Upper lobe of right lung (tissue), 1 donor: ENCODE measurements at regions not wholly inside any gene's neighbourhood (a gene's known extent, or its start where the extent isn't known, plus 50 kb on each side); places are given as distances from the start of the nearest gene placed in this dataset.

Source experiments
- ATAC-seq: fragments of 200-7000 bp; cut with Tn5 transposase; one replicate; pipeline ENCODE4 v1.9.1; 2020; ENCODE audit warnings: mild to moderate bottlenecking, moderate library complexity
- DNase-seq: peaks from one replicate; pipeline ENCODE4 v3.0.0-alpha.2; 2020
- H3K27ac ChIP-seq: fragments of 200-600 bp; one replicate; pipeline ENCODE4 v1.8.0; 2022
- H3K27me3 ChIP-seq: fragments of 200-600 bp; one replicate; pipeline ENCODE4 v1.8.0; 2022; ENCODE audit warnings: mild to moderate bottlenecking
- H3K36me3 ChIP-seq: fragments of 200-600 bp; one replicate; pipeline ENCODE4 v1.8.0; 2022
- H3K4me1 ChIP-seq: fragments of 200-600 bp; one replicate; pipeline ENCODE4 v1.8.0; 2022
- H3K4me3 ChIP-seq: fragments of 200-600 bp; one replicate; pipeline ENCODE4 v1.8.0; 2022; ENCODE audit warnings: mild to moderate bottlenecking
- H3K9me3 ChIP-seq: fragments of 200-600 bp; one replicate; pipeline ENCODE4 v1.8.0; 2022
- intact Hi-C: fragments of 100-400 bp; cut with DNase I; formaldehyde crosslinking; loops from one replicate; pipeline ENCODE4 v1.11.0; 2022
- TF ChIP-seq, protein P1 (sequence below): fragments of 200-600 bp; IDR thresholded peaks from one replicate; pipeline ENCODE4 v1.8.0; 2022; ENCODE audit warnings: antibody characterized with exemption
- donor health status: DM: no; HTN: yes; CAD: no; lungs with severe emphysema.

DNA sequence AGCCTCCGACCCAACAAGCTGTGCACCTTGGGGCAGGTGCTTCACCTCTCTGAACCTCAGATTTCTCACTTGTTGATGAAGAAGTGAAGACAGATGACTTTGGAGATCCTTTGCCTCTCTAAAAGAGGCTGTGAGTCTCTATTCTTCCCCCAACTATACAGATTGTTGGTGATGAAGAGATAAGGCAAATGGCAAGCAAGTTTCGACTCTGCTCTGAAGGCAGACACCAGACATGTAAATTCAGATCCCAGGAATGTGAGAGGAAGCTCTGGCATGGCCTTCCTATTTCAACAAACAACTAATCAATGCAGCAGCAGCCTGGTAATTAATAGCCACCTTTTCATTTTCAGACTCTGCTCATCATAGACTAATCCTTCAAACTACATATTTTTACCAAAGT lies 74.2 kb upstream of the EGR2 start:
- Histone ChIP-seq H3K9me3 (no peaks in the 10 kb centered on the region), H3K27me3 (no peaks in the 10 kb centered on the region), H3K36me3 (no peaks in the 10 kb centered on the region), H3K4me1 (no peaks in the 10 kb centered on the region), H3K4me3 (no peak overlapping the region), H3K27ac (no peak overlapping the region)
- ATAC-seq, result no peak
- DNase-seq, result no peak
- TF ChIP-seq, protein P1, sequence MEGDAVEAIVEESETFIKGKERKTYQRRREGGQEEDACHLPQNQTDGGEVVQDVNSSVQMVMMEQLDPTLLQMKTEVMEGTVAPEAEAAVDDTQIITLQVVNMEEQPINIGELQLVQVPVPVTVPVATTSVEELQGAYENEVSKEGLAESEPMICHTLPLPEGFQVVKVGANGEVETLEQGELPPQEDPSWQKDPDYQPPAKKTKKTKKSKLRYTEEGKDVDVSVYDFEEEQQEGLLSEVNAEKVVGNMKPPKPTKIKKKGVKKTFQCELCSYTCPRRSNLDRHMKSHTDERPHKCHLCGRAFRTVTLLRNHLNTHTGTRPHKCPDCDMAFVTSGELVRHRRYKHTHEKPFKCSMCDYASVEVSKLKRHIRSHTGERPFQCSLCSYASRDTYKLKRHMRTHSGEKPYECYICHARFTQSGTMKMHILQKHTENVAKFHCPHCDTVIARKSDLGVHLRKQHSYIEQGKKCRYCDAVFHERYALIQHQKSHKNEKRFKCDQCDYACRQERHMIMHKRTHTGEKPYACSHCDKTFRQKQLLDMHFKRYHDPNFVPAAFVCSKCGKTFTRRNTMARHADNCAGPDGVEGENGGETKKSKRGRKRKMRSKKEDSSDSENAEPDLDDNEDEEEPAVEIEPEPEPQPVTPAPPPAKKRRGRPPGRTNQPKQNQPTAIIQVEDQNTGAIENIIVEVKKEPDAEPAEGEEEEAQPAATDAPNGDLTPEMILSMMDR, result no peak
- intact Hi-C loops, result no loop called here

DNA sequence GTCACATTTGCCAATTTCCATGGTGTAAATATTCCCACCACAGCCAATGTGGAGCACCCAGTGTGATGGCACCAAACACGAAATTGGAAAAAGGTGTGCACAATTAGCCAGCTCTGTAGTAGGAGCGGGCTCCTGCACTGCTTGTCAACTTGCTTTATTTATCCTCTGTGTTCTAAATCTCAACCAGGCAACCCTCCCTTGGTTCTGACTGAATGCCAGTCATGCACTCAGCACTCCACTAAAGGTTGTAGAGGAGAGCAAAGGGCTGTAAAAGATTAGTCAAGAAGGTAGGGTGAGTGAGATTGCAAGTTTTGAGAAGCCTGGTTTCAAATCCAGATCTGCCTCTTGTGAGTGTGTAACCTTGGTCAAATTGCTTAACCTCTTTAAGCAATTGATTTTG lies 71.5 kb upstream of the EGR2 start:
- no peaks in the 10 kb centered on the region for H3K4me1 ChIP-seq
- ATAC-seq, result no peak
- TF ChIP-seq, protein P1, result no peak
- no peaks in the 10 kb centered on the region for H3K36me3 ChIP-seq
- no peaks in the 10 kb centered on the region for H3K9me3 ChIP-seq
- H3K27ac ChIP-seq, result no peak overlapping the region
- no peak for DNase-seq
- H3K4me3 ChIP-seq, result no peak overlapping the region
- intact Hi-C loops, result no loop called here
- H3K27me3 ChIP-seq, result no peaks in the 10 kb centered on the region

DNA sequence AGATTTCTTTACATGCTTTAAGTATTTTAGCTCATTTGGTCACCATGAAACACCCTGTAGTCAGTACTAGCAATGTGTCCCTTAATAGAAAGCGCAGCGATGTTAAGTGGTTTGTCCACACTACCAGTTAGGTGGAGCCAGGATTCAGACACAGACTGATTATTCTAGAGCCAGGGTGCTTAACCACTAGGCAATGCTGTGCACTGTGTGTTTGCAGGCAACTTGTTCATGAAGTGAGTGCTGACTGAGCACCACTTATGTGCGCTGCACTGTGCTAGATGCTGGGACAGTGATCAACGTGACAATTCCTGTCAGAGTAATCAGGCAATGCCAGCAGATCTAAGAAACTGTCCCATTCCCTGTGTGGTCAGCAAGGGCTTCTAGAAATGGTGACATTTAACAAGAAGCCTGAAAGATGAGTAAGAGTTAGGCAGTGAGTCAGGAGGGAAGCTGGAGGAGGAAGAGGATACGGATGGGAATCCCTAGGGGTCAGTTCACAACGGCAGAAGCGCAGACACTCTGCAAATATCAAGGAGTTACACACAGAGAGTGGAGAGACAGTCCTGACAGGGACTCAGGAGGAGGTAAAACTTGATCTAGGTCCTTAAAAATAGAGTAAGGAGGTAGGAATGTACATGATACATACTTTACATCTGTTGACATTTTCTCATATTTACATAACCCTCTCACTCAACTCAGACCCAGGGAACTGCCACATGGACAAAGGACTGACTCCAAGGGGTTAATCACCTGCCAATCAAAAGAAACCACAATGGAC lies 69.7 kb upstream of the EGR2 start:
- Histone ChIP-seq H3K9me3 (no peaks in the 10 kb centered on the region), H3K4me1 (no peaks in the 10 kb centered on the region), H3K27ac (no peak overlapping the region), H3K27me3 (no peaks in the 10 kb centered on the region), H3K36me3 (no peaks in the 10 kb centered on the region), H3K4me3 (no peak overlapping the region)
- DNase-seq (no peak), ATAC-seq (peak; percentile 61)
- TF ChIP-seq, protein P1, result no peak
- intact Hi-C loops, result no loop called here

DNA sequence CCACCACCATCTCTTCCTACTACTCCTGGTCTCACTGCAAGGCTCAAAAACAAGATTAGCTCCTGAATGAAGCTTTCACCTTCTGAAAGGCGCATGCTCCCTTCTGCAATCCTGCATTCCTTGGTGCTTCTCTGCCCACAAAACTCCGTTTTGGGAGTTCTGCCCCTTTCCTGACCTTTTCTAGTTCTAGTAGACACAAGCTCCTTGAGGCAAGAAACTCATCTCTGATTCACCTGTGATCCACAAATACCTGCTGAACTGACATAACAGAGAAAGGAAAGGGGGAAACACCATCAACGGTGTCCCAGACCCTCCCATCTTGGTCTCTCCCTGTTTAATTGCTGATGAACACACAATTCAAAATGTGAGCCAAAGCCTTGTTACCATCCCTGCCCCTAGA lies 64.0 kb upstream of the EGR2 start:
- Histone ChIP-seq H3K4me3 (no peak overlapping the region), H3K36me3 (no peaks in the 10 kb centered on the region), H3K27ac (no peak overlapping the region), H3K9me3 (no peaks in the 10 kb centered on the region), H3K4me1 (no peaks in the 10 kb centered on the region), H3K27me3 (peaks cover 6% of the 10 kb centered on the region)
- TF ChIP-seq, protein P1, result no peak
- ATAC-seq (no peak), DNase-seq (no peak)
- intact Hi-C loops, result no loop called here

DNA sequence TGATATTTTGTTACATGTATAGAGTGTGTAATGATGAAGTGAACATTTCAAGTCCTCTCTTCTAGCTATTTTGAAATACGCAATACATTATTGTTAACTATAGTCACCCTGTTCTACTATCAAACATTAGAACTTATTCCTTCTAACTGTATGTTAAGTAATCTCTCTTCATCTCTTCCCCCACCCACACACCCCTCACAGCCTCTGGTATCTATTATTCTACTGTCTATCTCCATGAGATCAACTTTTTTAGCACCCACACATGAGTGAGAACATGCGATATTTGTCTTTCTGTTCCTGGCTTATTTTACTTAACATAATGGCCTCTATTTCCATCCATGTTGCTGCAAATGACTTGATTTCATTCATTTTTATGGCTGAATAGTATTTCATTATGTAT lies 57.7 kb upstream of the EGR2 start:
- Histone ChIP-seq H3K27me3 (peaks cover 10% of the 10 kb centered on the region), H3K27ac (no peak overlapping the region), H3K4me3 (no peak overlapping the region), H3K9me3 (no peaks in the 10 kb centered on the region), H3K4me1 (no peaks in the 10 kb centered on the region), H3K36me3 (no peaks in the 10 kb centered on the region)
- intact Hi-C loops, result no loop called here
- DNase-seq (no peak), ATAC-seq (no peak)
- TF ChIP-seq, protein P1, result no peak

DNA sequence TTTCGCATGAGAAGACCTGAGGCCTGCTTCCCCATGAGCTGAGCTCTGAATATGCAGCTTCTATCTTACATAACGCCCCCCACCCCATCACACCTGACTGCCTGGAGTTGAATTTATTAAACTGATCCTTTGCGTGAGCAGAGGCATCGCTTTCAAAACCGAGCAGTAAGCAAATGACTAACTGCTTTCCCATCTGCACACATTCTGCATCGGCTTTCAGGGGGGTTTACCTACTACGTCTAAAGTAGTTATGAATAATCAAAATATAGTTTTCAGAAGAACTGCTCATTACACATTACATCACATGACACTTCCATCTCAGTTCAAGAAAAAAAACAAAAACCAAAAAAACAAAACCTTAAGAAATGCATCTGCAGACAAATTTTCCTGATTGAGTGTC lies 54.7 kb upstream of the EGR2 start:
- Histone ChIP-seq H3K36me3 (no peaks in the 10 kb centered on the region), H3K4me3 (no peak overlapping the region), H3K9me3 (no peaks in the 10 kb centered on the region), H3K27ac (no peak overlapping the region), H3K27me3 (peaks cover 11% of the 10 kb centered on the region), H3K4me1 (no peaks in the 10 kb centered on the region)
- ATAC-seq (no peak), DNase-seq (no peak)
- TF ChIP-seq, protein P1, result no peak
- intact Hi-C loops, result no loop called here
